ENCODE measurements at regions not wholly inside any gene's neighbourhood (a gene's known extent, or its start where the extent isn't known, plus 50 kb on each side); places are given as distances from the start of the nearest gene placed in this dataset.

DNA sequence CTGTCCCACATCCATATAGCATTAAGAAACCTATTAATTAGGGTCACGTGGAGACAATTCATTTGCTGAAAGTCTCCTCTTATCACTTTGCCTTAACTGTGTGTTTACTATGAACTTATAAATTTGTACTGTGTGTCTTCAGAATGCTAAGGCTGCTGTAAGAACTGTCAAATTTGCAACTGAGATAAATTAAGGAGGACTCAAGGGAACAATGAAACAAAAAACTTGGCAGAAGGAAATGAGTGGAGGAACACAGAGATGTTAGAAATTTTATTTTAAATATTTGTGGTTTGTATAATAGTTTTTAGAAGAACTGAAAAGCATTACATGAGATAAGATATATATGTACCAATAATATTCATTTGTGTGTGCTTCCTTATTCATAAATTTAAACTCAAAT lies 1005.3 kb upstream of the SORCS1 start:
- Histone ChIP-seq H3K4me3 (no peak overlapping the region), H3K27ac (ENCODE audit: low read depth) (no peak overlapping the region), H3K36me3 (ENCODE audit: insufficient read depth) (no peaks in the 10 kb centered on the region), H3K4me2 (no peak overlapping the region), H3K27me3 (ENCODE audit: insufficient read depth) (no peaks in the 10 kb centered on the region), H3K79me2 (replicated peaks; ENCODE audit: insufficient read depth) (no peaks in the 10 kb centered on the region), H2AFZ (no peak overlapping the region), H3F3A (replicated peaks; ENCODE audit: low read depth) (no peaks in the 10 kb centered on the region), H3K9me2 (ENCODE audit: insufficient read depth) (no peaks in the 10 kb centered on the region), H4K20me1 (replicated peaks; ENCODE audit: insufficient read depth) (no peaks in the 10 kb centered on the region), H3K4me1 (ENCODE audit: insufficient read depth) (no peaks in the 10 kb centered on the region)
- no peaks in the 10 kb centered on the region for H3K9me3 Mint-ChIP-seq
- peaks cover 7% of the 10 kb centered on the region; the same call in 2 of the 3 replicates for H3K4me1 Mint-ChIP-seq
- no peak for TF ChIP-seq EZH2 (IDR thresholded peaks at IDR 0.05; ENCODE audit: low read depth, unreplicated experiment)
- TF ChIP-seq ZNF331 (CRISPR knock-in tag; IDR thresholded peaks at IDR 0.05; ENCODE audit: low read depth), result no peak
- TF ChIP-seq, protein P1, sequence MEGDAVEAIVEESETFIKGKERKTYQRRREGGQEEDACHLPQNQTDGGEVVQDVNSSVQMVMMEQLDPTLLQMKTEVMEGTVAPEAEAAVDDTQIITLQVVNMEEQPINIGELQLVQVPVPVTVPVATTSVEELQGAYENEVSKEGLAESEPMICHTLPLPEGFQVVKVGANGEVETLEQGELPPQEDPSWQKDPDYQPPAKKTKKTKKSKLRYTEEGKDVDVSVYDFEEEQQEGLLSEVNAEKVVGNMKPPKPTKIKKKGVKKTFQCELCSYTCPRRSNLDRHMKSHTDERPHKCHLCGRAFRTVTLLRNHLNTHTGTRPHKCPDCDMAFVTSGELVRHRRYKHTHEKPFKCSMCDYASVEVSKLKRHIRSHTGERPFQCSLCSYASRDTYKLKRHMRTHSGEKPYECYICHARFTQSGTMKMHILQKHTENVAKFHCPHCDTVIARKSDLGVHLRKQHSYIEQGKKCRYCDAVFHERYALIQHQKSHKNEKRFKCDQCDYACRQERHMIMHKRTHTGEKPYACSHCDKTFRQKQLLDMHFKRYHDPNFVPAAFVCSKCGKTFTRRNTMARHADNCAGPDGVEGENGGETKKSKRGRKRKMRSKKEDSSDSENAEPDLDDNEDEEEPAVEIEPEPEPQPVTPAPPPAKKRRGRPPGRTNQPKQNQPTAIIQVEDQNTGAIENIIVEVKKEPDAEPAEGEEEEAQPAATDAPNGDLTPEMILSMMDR (conservative IDR thresholded peaks at IDR 0.05; ENCODE audit: low read depth in 2 of 2), result no peak
- TF ChIP-seq, protein P2, sequence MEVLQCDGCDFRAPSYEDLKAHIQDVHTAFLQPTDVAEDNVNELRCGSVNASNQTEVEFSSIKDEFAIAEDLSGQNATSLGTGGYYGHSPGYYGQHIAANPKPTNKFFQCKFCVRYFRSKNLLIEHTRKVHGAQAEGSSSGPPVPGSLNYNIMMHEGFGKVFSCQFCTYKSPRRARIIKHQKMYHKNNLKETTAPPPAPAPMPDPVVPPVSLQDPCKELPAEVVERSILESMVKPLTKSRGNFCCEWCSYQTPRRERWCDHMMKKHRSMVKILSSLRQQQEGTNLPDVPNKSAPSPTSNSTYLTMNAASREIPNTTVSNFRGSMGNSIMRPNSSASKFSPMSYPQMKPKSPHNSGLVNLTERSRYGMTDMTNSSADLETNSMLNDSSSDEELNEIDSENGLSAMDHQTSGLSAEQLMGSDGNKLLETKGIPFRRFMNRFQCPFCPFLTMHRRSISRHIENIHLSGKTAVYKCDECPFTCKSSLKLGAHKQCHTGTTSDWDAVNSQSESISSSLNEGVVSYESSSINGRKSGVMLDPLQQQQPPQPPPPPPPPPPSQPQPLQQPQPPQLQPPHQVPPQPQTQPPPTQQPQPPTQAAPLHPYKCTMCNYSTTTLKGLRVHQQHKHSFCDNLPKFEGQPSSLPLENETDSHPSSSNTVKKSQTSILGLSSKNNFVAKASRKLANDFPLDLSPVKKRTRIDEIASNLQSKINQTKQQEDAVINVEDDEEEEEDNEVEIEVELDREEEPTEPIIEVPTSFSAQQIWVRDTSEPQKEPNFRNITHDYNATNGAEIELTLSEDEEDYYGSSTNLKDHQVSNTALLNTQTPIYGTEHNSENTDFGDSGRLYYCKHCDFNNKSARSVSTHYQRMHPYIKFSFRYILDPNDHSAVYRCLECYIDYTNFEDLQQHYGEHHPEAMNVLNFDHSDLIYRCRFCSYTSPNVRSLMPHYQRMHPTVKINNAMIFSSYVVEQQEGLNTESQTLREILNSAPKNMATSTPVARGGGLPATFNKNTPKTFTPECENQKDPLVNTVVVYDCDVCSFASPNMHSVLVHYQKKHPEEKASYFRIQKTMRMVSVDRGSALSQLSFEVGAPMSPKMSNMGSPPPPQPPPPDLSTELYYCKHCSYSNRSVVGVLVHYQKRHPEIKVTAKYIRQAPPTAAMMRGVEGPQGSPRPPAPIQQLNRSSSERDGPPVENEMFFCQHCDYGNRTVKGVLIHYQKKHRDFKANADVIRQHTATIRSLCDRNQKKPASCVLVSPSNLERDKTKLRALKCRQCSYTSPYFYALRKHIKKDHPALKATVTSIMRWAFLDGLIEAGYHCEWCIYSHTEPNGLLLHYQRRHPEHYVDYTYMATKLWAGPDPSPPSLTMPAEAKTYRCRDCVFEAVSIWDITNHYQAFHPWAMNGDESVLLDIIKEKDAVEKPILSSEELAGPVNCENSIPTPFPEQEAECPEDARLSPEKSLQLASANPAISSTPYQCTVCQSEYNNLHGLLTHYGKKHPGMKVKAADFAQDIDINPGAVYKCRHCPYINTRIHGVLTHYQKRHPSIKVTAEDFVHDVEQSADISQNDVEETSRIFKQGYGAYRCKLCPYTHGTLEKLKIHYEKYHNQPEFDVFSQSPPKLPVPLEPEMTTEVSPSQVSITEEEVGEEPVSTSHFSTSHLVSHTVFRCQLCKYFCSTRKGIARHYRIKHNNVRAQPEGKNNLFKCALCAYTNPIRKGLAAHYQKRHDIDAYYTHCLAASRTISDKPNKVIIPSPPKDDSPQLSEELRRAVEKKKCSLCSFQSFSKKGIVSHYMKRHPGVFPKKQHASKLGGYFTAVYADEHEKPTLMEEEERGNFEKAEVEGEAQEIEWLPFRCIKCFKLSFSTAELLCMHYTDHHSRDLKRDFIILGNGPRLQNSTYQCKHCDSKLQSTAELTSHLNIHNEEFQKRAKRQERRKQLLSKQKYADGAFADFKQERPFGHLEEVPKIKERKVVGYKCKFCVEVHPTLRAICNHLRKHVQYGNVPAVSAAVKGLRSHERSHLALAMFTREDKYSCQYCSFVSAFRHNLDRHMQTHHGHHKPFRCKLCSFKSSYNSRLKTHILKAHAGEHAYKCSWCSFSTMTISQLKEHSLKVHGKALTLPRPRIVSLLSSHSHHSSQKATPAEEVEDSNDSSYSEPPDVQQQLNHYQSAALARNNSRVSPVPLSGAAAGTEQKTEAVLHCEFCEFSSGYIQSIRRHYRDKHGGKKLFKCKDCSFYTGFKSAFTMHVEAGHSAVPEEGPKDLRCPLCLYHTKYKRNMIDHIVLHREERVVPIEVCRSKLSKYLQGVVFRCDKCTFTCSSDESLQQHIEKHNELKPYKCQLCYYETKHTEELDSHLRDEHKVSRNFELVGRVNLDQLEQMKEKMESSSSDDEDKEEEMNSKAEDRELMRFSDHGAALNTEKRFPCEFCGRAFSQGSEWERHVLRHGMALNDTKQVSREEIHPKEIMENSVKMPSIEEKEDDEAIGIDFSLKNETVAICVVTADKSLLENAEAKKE (CRISPR knock-in tag; IDR thresholded peaks at IDR 0.05), result no peak
- no peak for TF ChIP-seq EZH2phosphoT487 (IDR thresholded peaks at IDR 0.05; ENCODE audit: unreplicated experiment)
- no peak for TF ChIP-seq NANOG (IDR thresholded peaks at IDR 0.05; ENCODE audit: borderline replicate concordance)
- TF ChIP-seq STAT1 (IDR thresholded peaks at IDR 0.05; ENCODE audit: unreplicated experiment), result no peak
- TF ChIP-seq CREB1 (CRISPR knock-in tag; IDR thresholded peaks at IDR 0.05; ENCODE audit: low read depth), result no peak
- TF ChIP-seq ZNF114 (CRISPR knock-in tag; IDR thresholded peaks at IDR 0.05), result no peak
- TF ChIP-seq JUNB (IDR thresholded peaks at IDR 0.05; ENCODE audit: unreplicated experiment), result no peak
- no peak for TF ChIP-seq POLR2AphosphoS5 (IDR thresholded peaks at IDR 0.05; ENCODE audit: low read depth)
- TF ChIP-seq, protein P3, sequence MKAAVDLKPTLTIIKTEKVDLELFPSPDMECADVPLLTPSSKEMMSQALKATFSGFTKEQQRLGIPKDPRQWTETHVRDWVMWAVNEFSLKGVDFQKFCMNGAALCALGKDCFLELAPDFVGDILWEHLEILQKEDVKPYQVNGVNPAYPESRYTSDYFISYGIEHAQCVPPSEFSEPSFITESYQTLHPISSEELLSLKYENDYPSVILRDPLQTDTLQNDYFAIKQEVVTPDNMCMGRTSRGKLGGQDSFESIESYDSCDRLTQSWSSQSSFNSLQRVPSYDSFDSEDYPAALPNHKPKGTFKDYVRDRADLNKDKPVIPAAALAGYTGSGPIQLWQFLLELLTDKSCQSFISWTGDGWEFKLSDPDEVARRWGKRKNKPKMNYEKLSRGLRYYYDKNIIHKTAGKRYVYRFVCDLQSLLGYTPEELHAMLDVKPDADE (IDR thresholded peaks at IDR 0.05), result no peak
- TF ChIP-seq, protein P4, sequence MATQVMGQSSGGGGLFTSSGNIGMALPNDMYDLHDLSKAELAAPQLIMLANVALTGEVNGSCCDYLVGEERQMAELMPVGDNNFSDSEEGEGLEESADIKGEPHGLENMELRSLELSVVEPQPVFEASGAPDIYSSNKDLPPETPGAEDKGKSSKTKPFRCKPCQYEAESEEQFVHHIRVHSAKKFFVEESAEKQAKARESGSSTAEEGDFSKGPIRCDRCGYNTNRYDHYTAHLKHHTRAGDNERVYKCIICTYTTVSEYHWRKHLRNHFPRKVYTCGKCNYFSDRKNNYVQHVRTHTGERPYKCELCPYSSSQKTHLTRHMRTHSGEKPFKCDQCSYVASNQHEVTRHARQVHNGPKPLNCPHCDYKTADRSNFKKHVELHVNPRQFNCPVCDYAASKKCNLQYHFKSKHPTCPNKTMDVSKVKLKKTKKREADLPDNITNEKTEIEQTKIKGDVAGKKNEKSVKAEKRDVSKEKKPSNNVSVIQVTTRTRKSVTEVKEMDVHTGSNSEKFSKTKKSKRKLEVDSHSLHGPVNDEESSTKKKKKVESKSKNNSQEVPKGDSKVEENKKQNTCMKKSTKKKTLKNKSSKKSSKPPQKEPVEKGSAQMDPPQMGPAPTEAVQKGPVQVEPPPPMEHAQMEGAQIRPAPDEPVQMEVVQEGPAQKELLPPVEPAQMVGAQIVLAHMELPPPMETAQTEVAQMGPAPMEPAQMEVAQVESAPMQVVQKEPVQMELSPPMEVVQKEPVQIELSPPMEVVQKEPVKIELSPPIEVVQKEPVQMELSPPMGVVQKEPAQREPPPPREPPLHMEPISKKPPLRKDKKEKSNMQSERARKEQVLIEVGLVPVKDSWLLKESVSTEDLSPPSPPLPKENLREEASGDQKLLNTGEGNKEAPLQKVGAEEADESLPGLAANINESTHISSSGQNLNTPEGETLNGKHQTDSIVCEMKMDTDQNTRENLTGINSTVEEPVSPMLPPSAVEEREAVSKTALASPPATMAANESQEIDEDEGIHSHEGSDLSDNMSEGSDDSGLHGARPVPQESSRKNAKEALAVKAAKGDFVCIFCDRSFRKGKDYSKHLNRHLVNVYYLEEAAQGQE (IDR thresholded peaks at IDR 0.05; ENCODE audit: unreplicated experiment), result no peak
- H3K27me3 Mint-ChIP-seq (ENCODE audit: insufficient read depth, low read depth, poor library complexity), result no peaks in the 10 kb centered on the region
- H3K27ac Mint-ChIP-seq, result no peak overlapping the region
- no peak overlapping the region for H3K4me3 Mint-ChIP-seq
- no peaks in the 10 kb centered on the region for H3K36me3 Mint-ChIP-seq (ENCODE audit: low read depth)
- no peak for ATAC-seq
- no peak for DNase-seq (ENCODE audit: low spot score)

Data from GM23338 (cell line).